ENCODE measurements at regions not wholly inside any gene's neighbourhood (a gene's known extent, or its start where the extent isn't known, plus 50 kb on each side); places are given as distances from the start of the nearest gene placed in this dataset.

- DNase-seq (ENCODE audit: low read depth): no peak
- no peak overlapping the region for H3K4me3 ChIP-seq (ENCODE audit: low read depth, low read length)
- no peak for TF ChIP-seq CTCF (IDR thresholded peaks at IDR 0.05; ENCODE audit: insufficient read depth, low read length)
Observed at GRCh38 chr15:35215093-35215492, 130.0 kb upstream of the NANOGP8 start.

GRCh38 chr15:35211240-35211902 lies 126.3 kb upstream of the NANOGP8 start:
- TF ChIP-seq CTCF (IDR thresholded peaks at IDR 0.05; ENCODE audit: insufficient read depth, low read length): no peak
- DNase-seq (ENCODE audit: low read depth): no peak
- no peak overlapping the region for H3K4me3 ChIP-seq (ENCODE audit: low read depth, low read length)

GRCh38 chr15:35210370-35210769 lies 125.3 kb upstream of the NANOGP8 start:
- H3K4me3 ChIP-seq (ENCODE audit: low read depth, low read length): no peak overlapping the region
- DNase-seq (ENCODE audit: low read depth): no peak
- no peak for TF ChIP-seq CTCF (IDR thresholded peaks at IDR 0.05; ENCODE audit: insufficient read depth, low read length)

GRCh38 chr15:35209838-35210237 lies 124.7 kb upstream of the NANOGP8 start:
- H3K4me3 ChIP-seq (ENCODE audit: low read depth, low read length): no peak overlapping the region
- TF ChIP-seq CTCF (IDR thresholded peaks at IDR 0.05; ENCODE audit: insufficient read depth, low read length): no peak
- DNase-seq (ENCODE audit: low read depth): no peak

GRCh38 chr15:35208353-35208752 lies 123.3 kb upstream of the NANOGP8 start:
- DNase-seq (ENCODE audit: low read depth): no peak
- TF ChIP-seq CTCF (IDR thresholded peaks at IDR 0.05; ENCODE audit: insufficient read depth, low read length): no peak
- no peak overlapping the region for H3K4me3 ChIP-seq (ENCODE audit: low read depth, low read length)

GRCh38 chr15:35206060-35206675 lies 121.1 kb upstream of the NANOGP8 start:
- peak; percentile 0 for DNase-seq (ENCODE audit: low read depth)
- H3K4me3 ChIP-seq (ENCODE audit: low read depth, low read length): no peak overlapping the region
- TF ChIP-seq CTCF (IDR thresholded peaks at IDR 0.05; ENCODE audit: insufficient read depth, low read length): peak; percentile 41
